ENCODE measurements at regions not wholly inside any gene's neighbourhood (a gene's known extent, or its start where the extent isn't known, plus 50 kb on each side); places are given as distances from the start of the nearest gene placed in this dataset.

DNA sequence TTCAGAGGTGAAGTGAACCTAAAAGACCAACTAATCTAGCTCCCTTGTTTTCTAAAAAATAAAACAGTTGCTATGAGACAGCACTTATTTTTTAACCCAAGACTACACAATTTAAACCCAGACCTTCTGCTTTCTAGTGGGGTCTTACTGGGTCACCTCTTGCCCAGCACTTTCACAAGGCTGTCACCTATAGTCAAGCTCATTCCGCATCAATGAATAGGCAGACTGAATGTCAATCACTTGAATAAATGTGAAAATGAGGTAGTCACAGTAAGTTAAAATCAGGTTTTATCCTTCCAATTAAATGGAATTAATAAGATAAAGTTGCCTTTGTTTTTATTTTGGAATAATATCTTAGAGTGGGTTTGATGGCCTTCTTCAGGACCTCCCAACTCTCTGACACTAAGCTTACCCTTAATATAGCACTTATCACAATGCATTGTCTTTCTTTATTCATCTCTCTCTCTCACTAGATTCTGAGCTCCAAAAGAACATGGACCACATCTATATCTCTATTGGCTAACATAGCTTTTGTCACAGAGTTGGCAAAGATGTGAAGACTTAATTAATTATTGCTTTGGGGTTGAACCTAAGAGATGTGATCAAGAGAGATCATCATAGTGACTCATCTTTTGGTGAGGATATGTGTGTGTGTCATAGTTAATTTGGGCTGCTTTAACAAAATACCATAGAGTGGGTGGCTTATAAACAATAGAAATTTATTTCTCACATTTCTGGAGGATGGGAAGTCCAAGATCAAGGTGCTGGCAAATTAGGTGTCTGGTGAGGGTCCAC, 248.7 kb upstream of the DAB1 start:
- no peaks in the 10 kb centered on the region for H3K36me3 ChIP-seq (ENCODE audit: control insufficient read depth, insufficient read depth, low read length)
- no peaks in the 10 kb centered on the region for H3K27me3 ChIP-seq (ENCODE audit: control insufficient read depth, insufficient read depth, low read length)
- H3K9ac ChIP-seq (ENCODE audit: low read length) = no peak overlapping the region
- H3K27ac ChIP-seq (ENCODE audit: low read depth, low read length) = no peak overlapping the region
- H3K4me3 ChIP-seq (ENCODE audit: low read length) = no peak overlapping the region
- H3K4me1 ChIP-seq (ENCODE audit: control insufficient read depth, insufficient read depth, low read length) = no peaks in the 10 kb centered on the region

DNA sequence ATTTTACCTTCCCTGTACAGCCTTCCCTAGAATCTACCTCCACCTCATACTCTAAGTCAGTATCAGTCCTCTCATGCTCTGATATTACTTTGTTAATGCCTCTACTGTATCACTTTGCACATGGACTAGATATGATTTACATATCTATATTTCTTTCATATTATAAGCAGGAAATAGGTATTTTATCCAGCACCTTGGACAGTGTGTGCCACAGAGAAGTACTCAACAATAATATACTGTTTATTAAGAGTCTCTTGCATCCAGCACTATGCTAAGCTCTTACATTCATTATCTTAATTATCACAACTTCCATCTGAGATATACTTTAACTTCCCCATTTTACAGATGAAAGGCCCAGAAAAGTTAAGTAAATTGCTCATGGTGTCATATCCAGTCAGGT, 247.9 kb upstream of the DAB1 start:
- no peaks in the 10 kb centered on the region for H3K27me3 ChIP-seq (ENCODE audit: control insufficient read depth, insufficient read depth, low read length)
- no peak overlapping the region for H3K4me3 ChIP-seq (ENCODE audit: low read length)
- H3K9ac ChIP-seq (ENCODE audit: low read length) = no peak overlapping the region
- no peaks in the 10 kb centered on the region for H3K4me1 ChIP-seq (ENCODE audit: control insufficient read depth, insufficient read depth, low read length)
- H3K27ac ChIP-seq (ENCODE audit: low read depth, low read length) = no peak overlapping the region
- H3K36me3 ChIP-seq (ENCODE audit: control insufficient read depth, insufficient read depth, low read length) = no peaks in the 10 kb centered on the region

DNA sequence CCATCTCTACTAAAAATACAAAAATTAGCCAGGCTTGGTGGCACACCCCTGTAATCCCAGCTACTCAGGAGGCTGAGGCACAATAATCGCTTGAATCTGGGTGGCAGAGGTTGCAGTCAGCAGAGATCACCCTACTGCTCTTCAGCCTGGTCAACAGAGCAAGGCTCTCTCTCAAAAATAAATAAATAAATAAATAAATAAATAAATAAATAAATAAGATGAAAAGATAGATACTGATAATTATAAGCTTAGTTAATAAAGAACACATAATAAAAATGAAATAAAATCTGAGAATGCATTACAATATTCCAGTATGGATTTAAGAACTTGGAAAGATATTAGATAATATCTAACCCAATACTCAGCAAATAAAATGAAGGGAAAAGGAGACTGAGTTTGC, 235.9 kb upstream of the DAB1 start:
- no peak overlapping the region for H3K27ac ChIP-seq (ENCODE audit: low read depth, low read length)
- no peak overlapping the region for H3K4me3 ChIP-seq (ENCODE audit: low read length)
- no peaks in the 10 kb centered on the region for H3K36me3 ChIP-seq (ENCODE audit: control insufficient read depth, insufficient read depth, low read length)
- H3K9ac ChIP-seq (ENCODE audit: low read length) = no peak overlapping the region
- no peaks in the 10 kb centered on the region for H3K4me1 ChIP-seq (ENCODE audit: control insufficient read depth, insufficient read depth, low read length)
- no peaks in the 10 kb centered on the region for H3K27me3 ChIP-seq (ENCODE audit: control insufficient read depth, insufficient read depth, low read length)

DNA sequence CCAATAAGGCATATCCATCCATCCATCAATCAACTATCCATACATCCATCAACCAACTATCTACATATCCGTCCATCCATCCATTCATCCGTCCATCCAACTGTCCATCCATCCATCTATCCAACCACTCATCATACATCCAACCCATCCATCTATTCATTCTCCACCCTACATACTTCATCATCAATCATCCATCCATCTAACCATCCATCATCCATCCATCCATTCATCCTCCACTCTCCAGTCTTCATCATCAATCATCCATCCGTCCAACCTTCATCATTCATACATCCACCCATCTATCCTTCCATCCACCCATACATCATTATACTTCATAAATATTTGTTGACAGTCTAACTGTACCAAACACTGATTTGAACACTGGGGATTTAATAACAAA, 231.3 kb upstream of the DAB1 start:
- H3K4me1 ChIP-seq (ENCODE audit: control insufficient read depth, insufficient read depth, low read length) = no peaks in the 10 kb centered on the region
- H3K27me3 ChIP-seq (ENCODE audit: control insufficient read depth, insufficient read depth, low read length) = no peaks in the 10 kb centered on the region
- H3K9ac ChIP-seq (ENCODE audit: low read length) = no peak overlapping the region
- no peaks in the 10 kb centered on the region for H3K36me3 ChIP-seq (ENCODE audit: control insufficient read depth, insufficient read depth, low read length)
- H3K4me3 ChIP-seq (ENCODE audit: low read length) = no peak overlapping the region
- no peak overlapping the region for H3K27ac ChIP-seq (ENCODE audit: low read depth, low read length)

DNA sequence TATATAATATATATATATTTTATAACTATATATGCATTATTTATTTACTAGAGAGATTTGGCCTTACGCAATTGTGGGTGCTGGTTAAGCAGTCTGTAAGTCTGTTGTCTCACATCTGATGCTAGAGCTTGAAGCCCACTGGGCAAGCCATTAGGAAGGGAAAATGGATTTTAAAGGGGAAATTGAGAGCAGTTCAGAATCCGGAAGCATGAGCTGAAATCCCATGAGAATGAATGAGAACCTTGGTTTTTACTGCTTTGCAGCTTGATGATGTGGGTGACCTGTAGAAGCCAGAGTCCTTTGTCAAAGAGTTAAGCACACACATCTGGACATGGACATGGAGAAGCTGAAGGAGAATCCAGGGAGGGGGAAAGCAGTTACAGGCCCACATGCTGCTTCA, 220.8 kb upstream of the DAB1 start:
- no peaks in the 10 kb centered on the region for H3K27me3 ChIP-seq (ENCODE audit: control insufficient read depth, insufficient read depth, low read length)
- H3K27ac ChIP-seq (ENCODE audit: low read depth, low read length) = no peak overlapping the region
- H3K4me1 ChIP-seq (ENCODE audit: control insufficient read depth, insufficient read depth, low read length) = no peaks in the 10 kb centered on the region
- no peaks in the 10 kb centered on the region for H3K36me3 ChIP-seq (ENCODE audit: control insufficient read depth, insufficient read depth, low read length)
- H3K9ac ChIP-seq (ENCODE audit: low read length) = no peak overlapping the region
- no peak overlapping the region for H3K4me3 ChIP-seq (ENCODE audit: low read length)

DNA sequence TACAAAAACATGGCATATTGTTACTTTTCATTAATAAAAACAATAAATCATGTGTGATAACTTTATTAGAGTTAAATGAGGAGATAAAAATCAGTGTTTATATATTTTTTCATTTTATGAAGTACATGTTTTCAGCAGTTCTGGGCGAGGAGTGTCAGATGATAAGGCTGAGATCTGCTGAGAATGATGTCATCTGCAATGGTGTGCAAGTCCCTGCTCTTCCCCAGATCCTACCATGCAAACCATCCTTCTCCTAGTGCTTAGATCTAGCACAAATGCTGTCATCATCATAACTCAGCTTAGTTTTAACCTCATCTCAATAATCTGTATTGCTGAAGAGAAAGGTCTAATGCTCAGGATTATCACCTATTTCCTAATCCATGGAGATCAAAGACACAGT, 214.4 kb upstream of the DAB1 start:
- Histone ChIP-seq H3K9ac (ENCODE audit: low read length) (no peak overlapping the region), H3K4me1 (ENCODE audit: control insufficient read depth, insufficient read depth, low read length) (no peaks in the 10 kb centered on the region), H3K27ac (ENCODE audit: low read depth, low read length) (no peak overlapping the region), H3K36me3 (ENCODE audit: control insufficient read depth, insufficient read depth, low read length) (no peaks in the 10 kb centered on the region), H3K27me3 (ENCODE audit: control insufficient read depth, insufficient read depth, low read length) (no peaks in the 10 kb centered on the region), H3K4me3 (ENCODE audit: low read length) (no peak overlapping the region)

DNA sequence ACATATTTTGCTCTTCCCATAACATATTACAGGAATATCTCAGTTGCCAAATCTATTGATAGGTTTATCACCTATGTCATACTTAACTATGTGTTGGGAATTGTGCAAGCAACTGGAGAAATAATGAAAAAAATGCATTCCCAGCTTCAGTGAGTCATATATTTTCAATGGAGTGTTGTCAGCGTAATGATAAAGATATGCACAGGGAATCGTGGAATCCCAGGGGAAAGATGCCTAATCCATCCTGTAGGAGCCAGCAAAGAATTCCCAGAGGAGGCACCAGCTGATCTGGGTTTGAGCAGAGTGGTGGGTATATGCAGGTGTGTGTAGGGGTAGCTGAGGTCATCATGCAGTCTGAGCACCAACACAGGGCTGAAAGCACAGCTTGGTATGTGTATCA, 213.3 kb upstream of the DAB1 start:
- no peaks in the 10 kb centered on the region for H3K27me3 ChIP-seq (ENCODE audit: control insufficient read depth, insufficient read depth, low read length)
- H3K36me3 ChIP-seq (ENCODE audit: control insufficient read depth, insufficient read depth, low read length) = no peaks in the 10 kb centered on the region
- no peak overlapping the region for H3K9ac ChIP-seq (ENCODE audit: low read length)
- H3K4me1 ChIP-seq (ENCODE audit: control insufficient read depth, insufficient read depth, low read length) = no peaks in the 10 kb centered on the region
- no peak overlapping the region for H3K4me3 ChIP-seq (ENCODE audit: low read length)
- no peak overlapping the region for H3K27ac ChIP-seq (ENCODE audit: low read depth, low read length)

DNA sequence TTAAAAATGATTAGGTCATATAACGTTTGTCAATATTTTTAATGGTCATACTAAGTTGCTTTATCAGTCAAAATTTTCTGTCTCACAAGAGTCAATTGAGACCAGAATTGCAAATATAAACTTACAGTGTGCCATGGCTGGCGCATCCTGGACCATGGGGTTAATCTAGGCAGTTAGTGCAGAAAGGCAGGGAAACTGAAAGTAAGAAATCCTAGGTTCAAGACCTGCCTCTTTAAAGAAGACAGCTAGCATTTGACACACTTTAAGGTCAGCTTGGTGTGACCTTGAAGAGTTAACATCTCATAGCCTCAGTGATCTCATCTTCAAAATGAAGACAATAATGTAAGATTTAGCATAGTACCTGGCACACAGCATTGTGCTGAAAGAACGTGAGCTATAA, 210.0 kb upstream of the DAB1 start:
- Histone ChIP-seq H3K4me1 (ENCODE audit: control insufficient read depth, insufficient read depth, low read length) (no peaks in the 10 kb centered on the region), H3K9ac (ENCODE audit: low read length) (no peak overlapping the region), H3K27me3 (ENCODE audit: control insufficient read depth, insufficient read depth, low read length) (no peaks in the 10 kb centered on the region), H3K36me3 (ENCODE audit: control insufficient read depth, insufficient read depth, low read length) (no peaks in the 10 kb centered on the region), H3K27ac (ENCODE audit: low read depth, low read length) (no peak overlapping the region), H3K4me3 (ENCODE audit: low read length) (no peak overlapping the region)

DNA sequence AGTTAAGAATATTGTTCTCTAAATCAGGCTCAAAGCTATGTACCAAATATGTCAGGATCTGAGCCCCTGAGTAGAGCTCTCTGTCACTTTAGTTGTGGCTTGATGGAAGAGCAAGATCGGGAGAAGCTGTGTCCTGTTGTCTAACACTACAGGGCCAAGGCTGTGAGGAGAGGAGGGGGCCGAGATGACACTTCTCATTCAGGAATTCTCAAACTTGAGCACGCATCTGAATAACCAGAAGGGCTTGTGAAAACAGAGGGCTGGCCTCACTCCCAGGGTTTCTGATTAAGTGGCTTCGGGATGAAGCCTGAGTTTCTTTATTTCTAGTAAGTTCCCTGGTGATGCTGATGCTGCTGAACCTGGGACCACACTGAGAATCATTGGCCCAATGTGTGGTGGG, 209.2 kb upstream of the DAB1 start:
- Histone ChIP-seq H3K27me3 (ENCODE audit: control insufficient read depth, insufficient read depth, low read length) (no peaks in the 10 kb centered on the region), H3K9ac (ENCODE audit: low read length) (no peak overlapping the region), H3K27ac (ENCODE audit: low read depth, low read length) (no peak overlapping the region), H3K36me3 (ENCODE audit: control insufficient read depth, insufficient read depth, low read length) (no peaks in the 10 kb centered on the region), H3K4me1 (ENCODE audit: control insufficient read depth, insufficient read depth, low read length) (no peaks in the 10 kb centered on the region), H3K4me3 (ENCODE audit: low read length) (no peak overlapping the region)

DNA sequence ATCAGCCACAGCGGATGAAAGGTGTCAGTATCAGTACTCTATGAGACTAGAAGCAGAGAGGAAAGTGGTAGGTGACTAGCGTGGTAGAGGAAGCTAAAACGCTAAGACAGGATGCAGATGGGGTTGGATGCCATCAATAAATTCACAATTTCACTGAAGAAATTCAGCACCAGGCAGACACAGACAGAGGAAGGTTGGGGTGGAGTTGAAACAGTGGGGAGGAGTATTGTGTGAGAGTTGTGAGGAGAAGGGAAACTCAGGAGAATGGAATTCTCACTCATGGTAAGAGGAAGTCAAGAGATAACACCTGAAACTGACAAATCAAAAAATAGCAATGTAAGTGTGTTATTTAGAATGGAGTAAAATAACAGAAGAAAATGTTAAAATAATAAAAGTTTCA, 208.5 kb upstream of the DAB1 start:
- Histone ChIP-seq H3K4me3 (ENCODE audit: low read length) (no peak overlapping the region), H3K4me1 (ENCODE audit: control insufficient read depth, insufficient read depth, low read length) (no peaks in the 10 kb centered on the region), H3K27ac (ENCODE audit: low read depth, low read length) (no peak overlapping the region), H3K9ac (ENCODE audit: low read length) (no peak overlapping the region), H3K27me3 (ENCODE audit: control insufficient read depth, insufficient read depth, low read length) (no peaks in the 10 kb centered on the region), H3K36me3 (ENCODE audit: control insufficient read depth, insufficient read depth, low read length) (no peaks in the 10 kb centered on the region)

DNA sequence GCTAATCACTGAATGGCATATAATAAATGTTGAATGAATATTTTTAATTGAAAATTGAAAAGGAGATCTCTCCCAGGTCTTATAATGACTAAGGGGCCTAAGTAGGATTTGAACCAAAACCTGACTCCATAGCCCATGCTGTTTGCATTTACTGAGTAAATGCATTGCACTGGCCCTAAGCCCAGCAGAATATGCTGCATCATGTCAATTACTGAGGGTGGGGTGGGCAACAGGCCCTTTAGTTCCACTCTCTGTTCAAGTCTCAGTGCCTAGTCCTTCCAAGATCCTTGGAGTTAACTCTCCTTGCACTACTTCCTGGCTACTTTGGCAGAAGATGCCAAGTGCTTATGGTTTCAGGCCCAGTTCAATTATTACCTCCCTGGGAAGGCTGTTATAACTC, 203.8 kb upstream of the DAB1 start:
- H3K9ac ChIP-seq (ENCODE audit: low read length) = no peak overlapping the region
- no peak overlapping the region for H3K27ac ChIP-seq (ENCODE audit: low read depth, low read length)
- no peaks in the 10 kb centered on the region for H3K4me1 ChIP-seq (ENCODE audit: control insufficient read depth, insufficient read depth, low read length)
- H3K36me3 ChIP-seq (ENCODE audit: control insufficient read depth, insufficient read depth, low read length) = no peaks in the 10 kb centered on the region
- H3K4me3 ChIP-seq (ENCODE audit: low read length) = no peak overlapping the region
- H3K27me3 ChIP-seq (ENCODE audit: control insufficient read depth, insufficient read depth, low read length) = no peaks in the 10 kb centered on the region

DNA sequence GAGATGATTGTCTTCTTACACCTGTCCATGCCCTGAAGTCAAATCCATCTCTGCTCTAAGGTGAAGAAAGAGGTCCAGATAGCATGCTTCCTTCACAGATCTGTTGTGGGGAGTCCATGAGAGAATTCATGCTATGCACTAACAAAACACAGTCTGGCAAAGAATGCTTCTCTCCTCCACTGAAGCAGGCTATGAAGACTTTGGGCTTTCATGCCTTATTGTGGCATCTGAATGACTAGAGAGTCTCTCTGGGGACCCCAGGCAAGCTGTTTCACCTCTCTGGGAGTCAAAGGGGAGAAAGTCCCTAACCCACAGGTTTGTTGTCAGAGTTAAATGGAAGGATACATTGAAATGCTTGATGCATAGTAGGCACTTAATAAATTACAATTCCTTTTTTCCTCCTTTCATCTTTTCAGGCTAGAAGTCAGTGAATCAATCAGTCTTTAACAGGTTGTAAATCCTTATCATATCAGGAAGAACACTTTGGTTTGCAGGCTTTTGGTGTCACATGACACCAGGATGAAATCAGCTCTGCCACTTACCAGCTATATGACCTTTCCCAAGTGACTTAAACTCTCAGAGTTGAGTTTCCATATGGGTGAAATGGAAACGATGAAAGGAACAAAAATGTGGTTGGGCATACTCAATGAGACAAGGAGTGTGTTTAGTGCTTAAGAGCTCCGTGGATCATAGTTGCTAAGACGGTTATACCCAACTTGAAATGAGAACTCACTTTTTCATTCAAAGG, 200.1 kb upstream of the DAB1 start:
- Histone ChIP-seq H3K36me3 (ENCODE audit: control insufficient read depth, insufficient read depth, low read length) (no peaks in the 10 kb centered on the region), H3K9ac (ENCODE audit: low read length) (no peak overlapping the region), H3K4me1 (ENCODE audit: control insufficient read depth, insufficient read depth, low read length) (no peaks in the 10 kb centered on the region), H3K4me3 (ENCODE audit: low read length) (no peak overlapping the region), H3K27ac (ENCODE audit: low read depth, low read length) (no peak overlapping the region), H3K27me3 (ENCODE audit: control insufficient read depth, insufficient read depth, low read length) (no peaks in the 10 kb centered on the region)

All from rectal smooth muscle tissue (tissue), 1 donor.